Fibroblast of upper back skin (primary cell): ENCODE measurements at regions not wholly inside any gene's neighbourhood (a gene's known extent, or its start where the extent isn't known, plus 50 kb on each side); places are given as distances from the start of the nearest gene placed in this dataset.
"Not testable (repeated sequence)": the region's sequence is repeated elsewhere in the genome, so short reads cannot be mapped to it uniquely, and the experiment has no call there.

Experiments used
- DNase-seq: peaks from one replicate; pipeline ENCODE4 v3.0.0-alpha.2; 2013

- DNase-seq = no peak
Measured at GRCh38 chr12:124194264-124194892, 100.5 kb upstream of the RFLNA start.

DNA sequence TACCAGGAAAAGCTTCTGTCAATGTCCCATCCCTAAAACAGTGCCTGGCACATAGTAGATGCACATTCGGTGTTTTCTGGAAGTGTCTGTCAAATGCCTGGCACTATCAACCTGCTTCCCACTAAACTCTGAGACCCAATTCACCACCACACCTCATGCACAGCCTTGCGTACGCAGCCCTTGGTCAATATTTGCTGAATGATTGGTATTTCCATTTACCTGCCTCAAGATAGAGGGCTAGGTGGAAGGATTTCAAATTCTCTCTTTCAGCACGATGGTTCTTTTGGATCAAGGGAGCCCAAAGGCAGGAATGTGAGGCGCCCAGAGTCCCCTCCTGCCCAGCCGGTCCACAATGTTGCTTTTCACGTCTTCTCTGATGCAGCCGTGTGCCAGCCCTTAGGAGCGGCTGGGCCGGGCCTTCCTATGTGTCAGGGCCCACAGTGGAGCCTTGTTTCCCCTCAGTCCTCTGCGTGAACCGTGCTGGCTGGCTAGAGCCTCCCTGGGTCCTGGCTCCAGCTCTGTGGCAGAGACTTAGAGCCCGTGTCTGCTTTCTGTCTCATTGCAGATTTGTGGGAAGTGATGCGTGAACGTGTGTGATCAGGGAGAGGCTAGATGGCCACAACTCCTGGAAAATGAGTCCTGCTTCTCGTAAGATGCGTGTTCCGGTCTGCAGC, 99.9 kb upstream of the RFLNA start:
- no peak for DNase-seq

DNA sequence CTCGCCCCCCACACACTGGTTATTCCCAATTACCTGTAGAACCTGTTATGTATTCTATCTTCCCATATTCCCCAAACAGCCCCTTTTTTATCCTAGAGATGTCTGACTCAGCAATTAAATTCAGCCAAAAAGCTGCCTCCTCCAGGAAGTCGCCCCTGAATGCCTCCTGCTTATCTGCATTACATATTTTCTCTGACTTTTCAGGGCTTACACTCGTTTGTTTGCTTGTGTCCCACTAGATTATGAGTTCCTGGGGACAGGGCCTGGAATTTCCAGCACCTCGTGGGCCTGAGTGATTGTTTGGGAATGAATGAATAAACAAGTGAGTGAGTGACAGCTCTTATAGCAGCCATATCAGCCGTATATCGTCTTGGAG, 99.3 kb upstream of the RFLNA start:
- no peak for DNase-seq

- no peak for DNase-seq
Measured at GRCh38 chr12:124196236-124196635, 98.7 kb upstream of the RFLNA start.

DNA sequence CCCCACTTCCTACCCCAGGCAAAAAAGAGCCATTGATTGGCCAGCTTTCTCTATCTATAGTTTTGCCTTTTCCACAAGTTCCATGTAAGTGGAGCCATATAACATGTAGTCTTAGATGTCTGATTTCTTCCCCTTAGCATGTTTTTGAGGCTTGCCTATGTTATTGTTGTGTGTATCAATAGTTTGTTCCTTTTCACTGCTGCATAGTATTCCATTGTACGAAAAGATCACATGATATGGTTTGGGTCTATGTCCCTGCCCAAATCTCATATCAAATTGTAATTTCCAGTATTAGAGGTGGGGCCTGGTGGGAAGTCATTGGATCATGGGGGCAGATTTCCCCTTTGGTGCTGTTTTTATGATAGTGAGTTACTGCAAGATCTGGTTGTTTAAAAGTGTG, 93.6 kb upstream of the RFLNA start:
- DNase-seq = no peak

DNA sequence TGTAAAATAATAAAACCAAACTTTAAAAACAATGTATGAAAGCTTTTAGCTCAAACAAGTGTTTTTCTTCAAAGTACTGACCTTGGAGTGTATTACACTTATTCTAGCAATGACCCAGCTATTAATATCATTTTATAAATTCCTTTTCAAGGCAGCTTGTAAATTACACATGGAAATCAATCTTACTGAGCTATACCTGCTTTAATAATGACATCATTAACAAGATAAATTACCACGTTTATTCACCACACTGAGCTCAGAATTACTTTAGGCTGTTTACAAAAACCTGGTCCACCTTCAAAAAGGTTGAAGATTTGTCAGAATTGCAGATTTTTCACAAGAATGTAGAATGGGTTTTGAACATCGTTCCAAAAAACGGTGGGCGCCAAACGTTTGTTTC, 91.7 kb upstream of the RFLNA start:
- no peak for DNase-seq

DNA sequence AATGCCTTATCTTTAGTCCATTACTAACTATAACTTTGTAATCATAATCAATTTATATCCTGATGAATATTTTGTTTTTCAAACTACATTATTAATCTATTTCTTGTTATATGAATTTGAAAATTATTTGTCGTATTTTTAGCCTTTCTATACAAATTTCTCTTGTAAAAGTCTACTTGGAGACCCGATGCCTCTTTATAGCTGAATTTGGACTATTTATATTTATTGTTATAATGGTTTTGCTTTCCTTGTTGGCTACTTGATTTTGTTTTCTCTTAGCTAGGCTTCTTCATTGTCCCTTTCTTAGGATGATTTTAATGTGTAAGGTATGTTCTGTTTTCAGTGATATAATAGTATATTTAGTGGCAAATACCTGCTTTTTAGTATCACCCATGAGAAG, 89.5 kb upstream of the RFLNA start:
- DNase-seq = no peak

DNA sequence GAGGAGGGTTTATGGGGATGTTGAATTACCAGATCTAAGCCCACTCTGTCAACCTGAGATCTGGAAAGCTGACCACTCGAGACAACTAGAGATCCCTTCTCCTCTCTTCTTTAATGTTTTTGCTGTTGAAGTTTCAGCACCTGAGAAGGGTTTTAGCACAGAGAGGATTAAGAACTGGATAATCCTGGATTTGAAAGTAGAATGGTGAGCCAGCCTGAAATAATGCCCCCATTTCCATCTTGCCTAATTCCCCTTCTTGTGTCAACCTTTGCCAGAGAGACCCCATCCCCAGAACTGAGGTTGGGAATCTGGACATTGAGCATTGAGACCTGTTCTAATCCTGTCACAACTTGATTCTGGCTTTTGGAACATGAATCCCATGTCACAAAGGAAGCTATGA, 87.8 kb upstream of the RFLNA start:
- DNase-seq = no peak

GRCh38 chr12:124207617-124208016, 87.3 kb upstream of the RFLNA start:
- no peak for DNase-seq

DNA sequence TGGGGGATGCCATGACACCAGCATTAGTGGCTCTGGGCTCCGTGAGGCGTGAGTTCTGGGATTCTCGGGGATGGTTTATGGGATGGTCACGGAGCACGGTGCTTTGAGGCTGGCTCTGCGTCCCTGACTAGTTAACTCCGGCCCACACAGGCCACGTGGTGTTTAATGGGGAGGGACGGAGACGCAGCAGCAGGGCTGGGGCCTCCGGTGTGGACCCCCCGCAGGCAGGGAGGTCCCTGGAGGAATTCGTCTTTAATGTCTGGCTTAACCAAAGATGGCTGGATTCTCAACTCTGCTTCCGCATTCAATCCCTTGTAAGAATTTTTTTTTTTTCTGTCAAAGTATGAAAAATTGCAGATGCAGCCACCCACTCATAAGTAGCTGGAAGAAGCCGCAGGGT, 86.4 kb upstream of the RFLNA start:
- peak; percentile 59 for DNase-seq

- DNase-seq = peak; percentile 32
Measured at GRCh38 chr12:124210991-124211577, 83.8 kb upstream of the RFLNA start.

- DNase-seq = no peak
Measured at GRCh38 chr12:124211753-124212152, 83.1 kb upstream of the RFLNA start.

- DNase-seq = peak; percentile 73
Measured at GRCh38 chr12:124213666-124214347, 81.1 kb upstream of the RFLNA start.

DNA sequence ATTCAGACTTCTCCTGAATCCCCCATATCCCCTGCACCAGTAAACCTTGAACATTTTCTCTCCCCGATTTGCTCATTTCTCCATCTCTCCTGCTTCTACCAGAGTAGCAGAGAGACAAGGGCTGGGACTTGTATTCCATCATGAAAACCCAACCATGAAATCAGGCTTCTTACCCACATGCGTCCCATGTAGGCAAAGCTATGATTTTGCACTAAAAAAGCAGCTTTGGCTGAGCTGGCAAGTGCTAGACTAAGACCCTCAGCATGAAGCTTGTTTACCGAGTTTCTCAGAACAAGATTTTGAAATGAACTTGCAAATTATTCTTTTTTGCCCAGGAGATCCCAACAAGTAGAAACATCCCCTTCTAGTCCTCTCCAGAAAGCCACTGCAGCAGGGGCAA, 80.3 kb upstream of the RFLNA start:
- no peak for DNase-seq

- DNase-seq = no peak
Measured at GRCh38 chr12:124216966-124217365, 77.9 kb upstream of the RFLNA start.

DNA sequence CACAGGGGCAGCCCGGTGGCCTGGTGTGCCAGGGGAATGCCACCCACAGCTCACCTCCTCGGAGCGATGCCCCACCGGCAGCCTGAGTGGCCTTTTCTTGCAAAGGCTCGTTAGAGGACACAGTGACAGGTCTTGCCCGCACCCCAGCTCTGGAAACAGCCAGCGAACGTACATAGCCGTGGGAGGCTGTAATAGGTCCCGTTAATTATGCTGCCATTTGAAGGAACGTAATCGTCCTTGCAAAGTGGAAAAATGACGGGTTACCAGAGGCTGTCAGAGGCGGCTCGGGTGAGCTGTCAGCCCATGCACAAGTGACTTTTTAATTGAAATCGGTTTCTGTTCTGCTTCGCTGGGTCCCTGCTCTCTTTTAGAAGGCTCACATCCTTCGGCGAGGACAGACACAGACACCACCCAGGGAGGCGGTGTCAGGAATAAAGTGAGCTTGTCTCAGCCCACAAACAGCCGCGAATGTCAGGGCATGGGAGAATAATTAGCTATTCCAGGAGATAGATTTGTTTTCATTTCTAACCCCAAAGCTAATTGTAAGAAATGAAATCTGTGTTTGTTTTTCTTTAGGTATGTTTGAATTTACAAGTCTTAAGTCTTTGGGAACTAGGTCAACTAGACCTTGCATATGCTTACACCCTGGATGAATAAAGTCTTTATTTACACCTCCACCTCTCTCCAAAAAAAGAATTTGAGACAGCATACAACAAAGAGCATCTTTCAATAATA, 77.2 kb upstream of the RFLNA start:
- no peak for DNase-seq

DNA sequence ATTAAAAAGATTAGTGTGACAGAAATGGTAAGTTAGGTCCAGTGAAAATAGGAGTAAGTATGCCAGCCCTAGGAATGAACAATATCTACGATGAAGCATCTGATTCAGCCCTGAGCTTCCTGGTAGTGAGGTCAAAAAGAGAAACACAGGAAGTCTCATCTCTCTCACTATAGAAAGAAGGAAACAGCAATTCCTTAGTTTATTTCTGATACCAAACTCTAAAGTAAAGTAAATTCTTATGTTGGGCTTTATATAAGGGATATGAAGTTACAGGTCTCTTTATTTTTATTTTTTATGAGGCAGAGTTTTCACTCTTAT, 76.7 kb upstream of the RFLNA start:
- DNase-seq = no peak

- not testable (repeated sequence) for DNase-seq
Measured at GRCh38 chr12:124218650-124219049, 76.2 kb upstream of the RFLNA start.

GRCh38 chr12:124222368-124223245, 72.3 kb upstream of the RFLNA start:
- no peak for DNase-seq

DNA sequence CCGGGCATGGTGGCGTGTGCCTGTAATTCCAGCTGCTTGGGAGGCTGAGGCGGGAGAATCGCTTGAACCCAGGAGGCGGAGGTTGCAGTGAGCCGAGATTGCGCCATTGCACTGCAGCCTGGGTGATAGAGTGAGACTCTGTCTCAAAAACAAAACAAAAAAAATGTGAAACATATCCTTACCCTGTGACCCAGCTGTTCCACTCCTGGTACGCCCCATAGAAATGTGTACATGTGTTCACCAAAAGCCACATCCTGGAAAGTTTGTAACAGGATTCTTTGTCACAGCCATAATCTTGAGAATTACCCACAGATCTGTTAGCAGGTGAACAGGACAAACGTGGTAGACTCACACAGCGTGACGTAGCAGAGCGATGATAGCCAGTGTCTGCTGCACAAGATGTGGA, 71.2 kb upstream of the RFLNA start:
- peak; percentile 21 for DNase-seq

GRCh38 chr12:124224535-124225110, 70.3 kb upstream of the RFLNA start:
- no peak for DNase-seq

DNA sequence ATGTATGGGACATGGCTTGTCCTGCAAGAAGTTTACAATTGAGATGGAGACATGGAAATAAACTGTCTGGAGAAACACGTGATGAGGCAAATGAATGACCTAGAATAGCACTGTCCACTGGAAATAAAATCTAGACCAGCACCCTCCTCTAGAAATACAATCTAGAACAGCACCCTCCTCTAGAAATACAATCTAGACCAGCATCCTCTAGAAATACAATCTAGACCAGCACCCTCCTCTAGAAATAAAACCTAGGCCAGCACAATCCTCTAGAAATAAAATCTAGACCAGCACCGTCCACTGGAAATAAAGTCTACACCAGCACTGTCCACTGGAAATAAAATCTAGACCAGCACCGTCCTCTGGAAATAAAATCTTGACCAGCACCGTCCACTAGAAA, 69.2 kb upstream of the RFLNA start:
- no peak for DNase-seq
